NCI-H526 (cell line): ENCODE measurements at regions not wholly inside any gene's neighbourhood (a gene's known extent, or its start where the extent isn't known, plus 50 kb on each side); places are given as distances from the start of the nearest gene placed in this dataset.
"Not testable (repeated sequence)": the region's sequence is repeated elsewhere in the genome, so short reads cannot be mapped to it uniquely, and the experiment has no call there.

Experiments
- DNase-seq, 2 experiments: peaks; one replicate each; lab custom pipeline; 2025; lab: John Stamatoyannopoulos, UW

GRCh38 chr13:109702030-109702597 lies 84.3 kb downstream of the IRS2 start:
- not testable (repeated sequence) for DNase-seq

- peak; percentile 41 to 62 for DNase-seq
Observed at GRCh38 chr13:109700176-109700575, 86.2 kb downstream of the IRS2 start.

- no peak for DNase-seq
Observed at GRCh38 chr13:109699628-109700071, 86.7 kb downstream of the IRS2 start.

GRCh38 chr13:109698779-109699178 lies 87.6 kb downstream of the IRS2 start:
- no peak for DNase-seq

- DNase-seq, result no peak
Observed at GRCh38 chr13:109697936-109698335, 88.4 kb downstream of the IRS2 start.

GRCh38 chr13:109695402-109696190 lies 90.8 kb downstream of the IRS2 start:
- DNase-seq, result no peak

- peak in 1 of 2 experiments; percentile 34 for DNase-seq
Observed at GRCh38 chr13:109694972-109695371, 91.4 kb downstream of the IRS2 start.

- no peak for DNase-seq
Observed at GRCh38 chr13:109693213-109693612, 93.2 kb downstream of the IRS2 start.

GRCh38 chr13:109691689-109692088 lies 94.7 kb downstream of the IRS2 start:
- DNase-seq, result no peak

- DNase-seq, result no peak
Observed at GRCh38 chr13:109687559-109688448, 98.6 kb downstream of the IRS2 start.

GRCh38 chr13:109685203-109685602 lies 101.2 kb downstream of the IRS2 start:
- DNase-seq, result no peak

- no peak for DNase-seq
Observed at GRCh38 chr13:109684824-109685202, 101.6 kb downstream of the IRS2 start.

GRCh38 chr13:109684084-109684823 lies 102.1 kb downstream of the IRS2 start:
- no peak for DNase-seq

GRCh38 chr13:109682534-109683244 lies 103.7 kb downstream of the IRS2 start:
- no peak for DNase-seq

- DNase-seq, result no peak
Observed at GRCh38 chr13:109680930-109681329, 105.5 kb downstream of the IRS2 start.

GRCh38 chr13:109680288-109680687 lies 106.1 kb downstream of the IRS2 start:
- no peak for DNase-seq

GRCh38 chr13:109678459-109678858 lies 107.9 kb downstream of the IRS2 start:
- DNase-seq, result no peak

GRCh38 chr13:109677206-109677605 lies 109.2 kb downstream of the IRS2 start:
- no peak for DNase-seq

- no peak for DNase-seq
Observed at GRCh38 chr13:109673477-109673876, 112.9 kb downstream of the IRS2 start.

- no peak for DNase-seq
Observed at GRCh38 chr13:109672545-109672944, 113.8 kb downstream of the IRS2 start.

GRCh38 chr13:109671919-109672318 lies 114.5 kb downstream of the IRS2 start:
- no peak for DNase-seq
